WI38 (cell line): ENCODE measurements at regions not wholly inside any gene's neighbourhood (a gene's known extent, or its start where the extent isn't known, plus 50 kb on each side); places are given as distances from the start of the nearest gene placed in this dataset.
"Not testable (repeated sequence)": the region's sequence is repeated elsewhere in the genome, so short reads cannot be mapped to it uniquely, and the experiment has no call there.

Source experiments
- H3K4me3 ChIP-seq: 2 replicates; pipeline ENCODE4 v1.5.1; 2011; ENCODE audit warnings: low read depth, mild to moderate bottlenecking, control low read depth, low read length
- TF ChIP-seq, protein P1 (sequence below): IDR thresholded peaks from 2 replicates; pipeline ENCODE4 v1.5.1; 2012; ENCODE audit warnings: low read depth, mild to moderate bottlenecking, control low read depth, low read length

GRCh38 chr13:39825886-39826285 is 170.4 kb downstream of the COG6 start:
- H3K4me3 ChIP-seq, result no peak overlapping the region
- TF ChIP-seq, protein P1, sequence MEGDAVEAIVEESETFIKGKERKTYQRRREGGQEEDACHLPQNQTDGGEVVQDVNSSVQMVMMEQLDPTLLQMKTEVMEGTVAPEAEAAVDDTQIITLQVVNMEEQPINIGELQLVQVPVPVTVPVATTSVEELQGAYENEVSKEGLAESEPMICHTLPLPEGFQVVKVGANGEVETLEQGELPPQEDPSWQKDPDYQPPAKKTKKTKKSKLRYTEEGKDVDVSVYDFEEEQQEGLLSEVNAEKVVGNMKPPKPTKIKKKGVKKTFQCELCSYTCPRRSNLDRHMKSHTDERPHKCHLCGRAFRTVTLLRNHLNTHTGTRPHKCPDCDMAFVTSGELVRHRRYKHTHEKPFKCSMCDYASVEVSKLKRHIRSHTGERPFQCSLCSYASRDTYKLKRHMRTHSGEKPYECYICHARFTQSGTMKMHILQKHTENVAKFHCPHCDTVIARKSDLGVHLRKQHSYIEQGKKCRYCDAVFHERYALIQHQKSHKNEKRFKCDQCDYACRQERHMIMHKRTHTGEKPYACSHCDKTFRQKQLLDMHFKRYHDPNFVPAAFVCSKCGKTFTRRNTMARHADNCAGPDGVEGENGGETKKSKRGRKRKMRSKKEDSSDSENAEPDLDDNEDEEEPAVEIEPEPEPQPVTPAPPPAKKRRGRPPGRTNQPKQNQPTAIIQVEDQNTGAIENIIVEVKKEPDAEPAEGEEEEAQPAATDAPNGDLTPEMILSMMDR, result no peak

DNA sequence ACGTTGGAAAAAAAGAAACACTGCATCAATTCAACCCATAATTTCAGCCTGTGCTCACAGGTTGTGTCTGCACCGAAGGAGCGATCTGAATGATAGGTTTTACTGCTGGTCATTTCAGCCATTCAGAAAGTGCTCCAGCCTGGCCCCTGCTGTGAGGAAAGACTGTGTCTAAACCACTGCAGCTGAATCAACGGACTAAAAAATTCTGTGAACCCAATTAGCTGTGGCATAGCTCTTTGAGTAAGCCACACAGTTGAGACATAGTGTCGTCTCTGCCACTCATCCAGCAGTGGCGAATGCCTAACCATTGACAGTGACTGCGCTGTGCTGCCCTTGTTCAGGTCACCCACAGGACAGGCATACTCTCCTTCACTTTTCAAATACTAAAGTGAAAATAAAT is 179.8 kb downstream of the COG6 start:
- TF ChIP-seq, protein P1, result no peak
- no peak overlapping the region for H3K4me3 ChIP-seq

DNA sequence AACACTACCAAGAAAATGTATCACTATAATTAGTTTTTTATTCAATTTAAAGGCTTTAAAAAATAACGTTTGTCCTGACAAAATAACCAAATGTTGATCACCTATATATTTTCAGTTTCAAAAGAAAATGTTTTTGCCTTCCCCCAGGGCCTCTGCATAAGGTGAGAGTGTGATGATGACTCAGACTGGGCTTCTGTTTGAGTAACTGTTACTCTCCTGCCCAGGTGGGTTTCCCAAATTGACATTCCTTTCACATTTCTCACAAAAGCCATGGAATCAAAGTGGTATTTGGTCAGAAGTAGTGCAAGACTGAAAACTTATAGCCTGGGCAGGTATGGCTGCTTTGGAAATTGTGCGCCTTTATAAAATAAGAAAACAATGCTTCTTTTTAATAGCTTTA is 180.6 kb downstream of the COG6 start:
- H3K4me3 ChIP-seq, result no peak overlapping the region
- TF ChIP-seq, protein P1, result no peak

GRCh38 chr13:39837866-39838265 is 182.4 kb downstream of the COG6 start:
- not testable (repeated sequence) for H3K4me3 ChIP-seq

GRCh38 chr13:39840201-39840600 is 184.7 kb downstream of the COG6 start:
- H3K4me3 ChIP-seq, result no peak overlapping the region
- TF ChIP-seq, protein P1, result no peak

- TF ChIP-seq, protein P1, result no peak
- no peak overlapping the region for H3K4me3 ChIP-seq
Measured at GRCh38 chr13:39847336-39847735, 191.9 kb downstream of the COG6 start.

DNA sequence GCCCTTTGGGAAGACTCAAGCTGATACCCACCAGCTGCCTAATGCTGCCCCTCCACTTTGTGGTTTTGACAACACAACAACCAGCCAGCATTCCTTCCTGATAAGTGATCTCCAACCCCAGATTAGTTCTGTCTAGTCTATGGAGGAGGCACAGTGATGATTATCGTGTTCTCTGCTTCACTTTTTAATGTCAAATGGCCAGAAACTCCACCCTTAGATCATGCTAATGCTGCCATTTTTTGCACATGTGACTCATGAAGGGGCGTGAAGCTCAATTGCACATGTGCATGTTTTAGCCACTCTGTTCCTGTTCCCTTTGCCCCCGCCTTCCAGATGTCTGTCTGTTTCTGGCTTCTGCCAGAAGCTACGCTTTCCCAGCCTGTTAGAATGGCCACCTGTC is 199.8 kb downstream of the COG6 start:
- H3K4me3 ChIP-seq, result no peak overlapping the region
- TF ChIP-seq, protein P1, result no peak

DNA sequence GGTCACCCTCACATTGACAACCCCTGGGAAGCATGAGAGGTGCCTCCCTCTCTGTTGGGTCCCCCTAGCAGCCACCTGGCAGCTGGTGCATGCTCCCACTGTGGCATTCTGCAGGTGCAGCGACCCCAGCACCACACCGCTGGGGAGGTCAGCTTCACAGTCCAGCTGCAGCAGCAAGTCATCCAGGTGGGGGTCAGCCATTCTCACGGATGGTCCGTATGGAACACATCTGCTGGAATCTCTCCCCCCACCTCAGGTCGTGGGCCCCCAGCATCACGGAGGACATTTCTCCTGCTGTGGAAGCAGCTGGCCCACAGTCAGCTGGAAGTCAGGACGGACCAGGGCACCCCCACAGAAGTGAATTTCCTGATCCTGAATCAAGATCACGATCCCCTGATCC is 201.3 kb downstream of the COG6 start:
- TF ChIP-seq, protein P1, result no peak

More for the DNA sequence above, 201.3 kb downstream of the COG6 start:
- H3K4me3 ChIP-seq, result no peak overlapping the region
